Prostate gland (tissue), 2 donors: ENCODE measurements at regions not wholly inside any gene's neighbourhood (a gene's known extent, or its start where the extent isn't known, plus 50 kb on each side); places are given as distances from the start of the nearest gene placed in this dataset.

Source experiments
- DNase-seq: peaks from one replicate; pipeline ENCODE4 v3.0.0-alpha.2; 2019; ENCODE audit warnings: low spot score
- H3K27ac ChIP-seq, 2 donors: fragments of 200-600 bp; sonication (generic); 2 replicates each; pipeline ENCODE4 v1.5.1; 2017 to 2019
- H3K27me3 ChIP-seq: fragments of 200-600 bp; sonication (generic); replicated peaks from 2 replicates; pipeline ENCODE4 v1.5.1; 2019; ENCODE audit not compliant: insufficient read depth
- H3K36me3 ChIP-seq, 2 donors: fragments of 200-600 bp; sonication (generic); 1 replicate in 1 of 2; 2 replicates in 1 of 2; pipeline versions ENCODE4 v1.5.1 to v1.8.1; 2017 to 2019
- H3K4me1 ChIP-seq: fragments of 200-600 bp; sonication (generic); replicated peaks from 2 replicates; pipeline ENCODE4 v1.5.1; 2019
- H3K4me3 ChIP-seq, 2 donors: fragments of 200-600 bp; sonication (generic); 2 replicates each; pipeline ENCODE4 v1.5.1; 2017 to 2019
- H3K9me3 ChIP-seq: fragments of 200-600 bp; sonication (generic); 2 replicates; pipeline ENCODE4 v1.5.1; 2017
- POLR2A ChIP-seq: fragments of 450-650 bp; IDR thresholded peaks from one replicate; pipeline ENCODE4 v1.6.1; 2016; ENCODE audit warnings: antibody characterized with exemption, mild to moderate bottlenecking
- POLR2AphosphoS5 ChIP-seq: sonication (generic); formaldehyde crosslinking; IDR thresholded peaks from one replicate; pipeline ENCODE4 v1.6.1; 2017; ENCODE audit warnings: antibody characterized with exemption
- WGBS: methylation state at CpG from one replicate; pipeline ENCODE4 v1.1.5; 2018; 5-methylcytosine and 5-hydroxymethylcytosine counted together
- intact Hi-C: fragments of 100-400 bp; cut with DNase I; formaldehyde crosslinking; loops from one replicate; pipeline ENCODE4 v1.14.2; 2022
- TF ChIP-seq, protein P1 (sequence below), 4 experiments: fragments of 200-600 bp in 2 of 4; fragments of 450-650 bp in 2 of 4; sonication (generic) in 2 of 4; IDR thresholded peaks; 1 replicate in 3 of 4; 2 replicates in 1 of 4; pipeline ENCODE4 v1.5.1; 2016 to 2019; ENCODE audit warnings: antibody characterized with exemption in 4 of 4, mild to moderate bottlenecking in 2 of 4, moderate library complexity in 2 of 4

DNA sequence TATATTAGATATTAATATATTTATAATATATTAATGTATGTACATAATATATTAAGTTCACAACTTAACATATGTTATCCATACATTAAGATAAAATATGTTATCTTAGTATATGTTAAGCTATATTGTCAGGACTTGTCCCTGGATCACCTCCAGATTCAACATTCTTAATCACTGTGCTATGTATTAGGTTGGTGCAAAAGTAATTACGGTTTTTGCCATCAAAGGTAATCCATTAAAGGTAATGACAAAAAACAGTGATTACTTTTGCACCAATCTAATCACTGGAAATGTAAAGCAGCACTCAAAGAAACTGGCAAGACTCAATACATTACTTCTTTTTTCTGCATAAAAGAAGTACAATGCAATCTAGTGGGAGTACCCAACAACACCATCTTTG is 1099.0 kb upstream of the SLC39A10 start:
- no peak for DNase-seq
- Histone ChIP-seq H3K36me3 (no peaks in the 10 kb centered on the region), H3K4me3 (no peak overlapping the region), H3K27ac (no peak overlapping the region), H3K9me3 (no peaks in the 10 kb centered on the region), H3K4me1 (no peaks in the 10 kb centered on the region), H3K27me3 (no peaks in the 10 kb centered on the region)
- TF ChIP-seq POLR2A (no peak), POLR2AphosphoS5 (no peak)
- TF ChIP-seq, protein P1, sequence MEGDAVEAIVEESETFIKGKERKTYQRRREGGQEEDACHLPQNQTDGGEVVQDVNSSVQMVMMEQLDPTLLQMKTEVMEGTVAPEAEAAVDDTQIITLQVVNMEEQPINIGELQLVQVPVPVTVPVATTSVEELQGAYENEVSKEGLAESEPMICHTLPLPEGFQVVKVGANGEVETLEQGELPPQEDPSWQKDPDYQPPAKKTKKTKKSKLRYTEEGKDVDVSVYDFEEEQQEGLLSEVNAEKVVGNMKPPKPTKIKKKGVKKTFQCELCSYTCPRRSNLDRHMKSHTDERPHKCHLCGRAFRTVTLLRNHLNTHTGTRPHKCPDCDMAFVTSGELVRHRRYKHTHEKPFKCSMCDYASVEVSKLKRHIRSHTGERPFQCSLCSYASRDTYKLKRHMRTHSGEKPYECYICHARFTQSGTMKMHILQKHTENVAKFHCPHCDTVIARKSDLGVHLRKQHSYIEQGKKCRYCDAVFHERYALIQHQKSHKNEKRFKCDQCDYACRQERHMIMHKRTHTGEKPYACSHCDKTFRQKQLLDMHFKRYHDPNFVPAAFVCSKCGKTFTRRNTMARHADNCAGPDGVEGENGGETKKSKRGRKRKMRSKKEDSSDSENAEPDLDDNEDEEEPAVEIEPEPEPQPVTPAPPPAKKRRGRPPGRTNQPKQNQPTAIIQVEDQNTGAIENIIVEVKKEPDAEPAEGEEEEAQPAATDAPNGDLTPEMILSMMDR (IDR thresholded peaks at IDR 0.05) = no peak
- 84% methylated on average over 1 of the region's 1 CpG for WGBS
- intact Hi-C loops = no loop called here

DNA sequence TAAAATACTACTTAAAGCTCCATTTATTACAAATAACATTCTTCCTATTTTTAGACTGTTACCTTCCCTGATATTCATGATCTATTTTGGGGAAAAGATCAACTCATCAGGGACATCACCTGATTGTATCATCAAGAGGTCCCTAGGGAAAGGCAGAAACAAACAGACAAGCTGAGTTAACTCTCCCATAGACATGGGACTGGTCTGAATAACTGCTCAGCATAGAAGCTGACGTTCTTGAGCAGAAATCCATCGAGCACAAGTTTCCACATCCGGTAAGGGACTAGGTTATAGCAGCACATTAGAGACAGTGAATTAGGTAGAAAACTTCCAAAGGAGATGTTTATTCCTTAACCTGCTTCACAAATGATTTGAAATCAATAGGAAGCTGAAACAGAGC is 1100.4 kb upstream of the SLC39A10 start:
- WGBS = 96% methylated on average over 3 of the region's 3 CpGs
- no peak for DNase-seq
- Histone ChIP-seq H3K4me3 (no peak overlapping the region), H3K27ac (no peak overlapping the region), H3K36me3 (no peaks in the 10 kb centered on the region), H3K4me1 (no peaks in the 10 kb centered on the region), H3K9me3 (no peaks in the 10 kb centered on the region), H3K27me3 (no peaks in the 10 kb centered on the region)
- TF ChIP-seq POLR2AphosphoS5 = no peak
- TF ChIP-seq, protein P1 (IDR thresholded peaks at IDR 0.05) = no peak
- no peak for TF ChIP-seq POLR2A
- intact Hi-C loops = no loop called here

DNA sequence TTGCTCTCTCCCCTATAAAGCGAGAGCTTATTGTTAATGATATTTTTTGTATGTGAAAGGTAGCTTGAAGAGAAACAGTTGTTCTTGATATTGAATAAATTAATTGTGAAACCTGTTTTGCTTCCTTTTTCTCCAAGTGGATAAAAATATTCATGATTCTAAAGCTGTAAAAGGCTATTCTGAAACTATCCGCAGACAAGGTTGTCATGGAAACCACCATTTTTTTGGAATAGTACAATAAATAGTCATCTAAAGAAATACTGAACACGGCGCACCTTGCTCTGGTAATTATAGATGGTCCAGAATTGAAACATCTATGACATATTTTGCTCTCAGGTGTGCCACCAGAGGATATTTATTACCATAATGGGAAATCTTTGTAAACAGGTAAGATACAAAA is 1103.0 kb upstream of the SLC39A10 start:
- H3K9me3 ChIP-seq = no peaks in the 10 kb centered on the region
- TF ChIP-seq POLR2A (no peak), POLR2AphosphoS5 (no peak)
- TF ChIP-seq, protein P1 (IDR thresholded peaks at IDR 0.05) = no peak
- no peaks in the 10 kb centered on the region for H3K4me1 ChIP-seq
- intact Hi-C loops = no loop called here
- no peak overlapping the region for H3K4me3 ChIP-seq
- no peaks in the 10 kb centered on the region for H3K27me3 ChIP-seq
- H3K27ac ChIP-seq = no peak overlapping the region
- 84% methylated on average over 4 of the region's 4 CpGs for WGBS
- no peaks in the 10 kb centered on the region for H3K36me3 ChIP-seq
- no peak for DNase-seq

DNA sequence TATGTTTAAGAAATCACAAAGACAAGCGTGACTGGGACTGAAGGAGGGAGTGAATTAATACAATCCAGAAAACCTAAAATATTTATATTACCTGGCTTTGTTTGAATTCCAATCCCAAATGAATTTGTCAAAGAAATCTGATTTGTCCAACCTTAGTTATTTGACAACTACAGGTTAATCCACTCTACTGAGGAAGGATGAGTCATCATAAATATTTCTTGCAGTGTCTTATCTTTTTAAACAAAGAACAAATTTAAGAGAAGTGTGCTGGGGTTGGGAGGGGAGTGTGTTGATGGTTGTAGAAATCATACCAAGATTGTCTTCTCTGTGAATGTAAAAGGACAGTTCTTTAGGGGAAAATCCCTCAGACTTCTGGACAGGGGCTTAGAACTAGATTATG is 1106.3 kb upstream of the SLC39A10 start:
- DNase-seq = no peak
- H3K4me3 ChIP-seq = no peak overlapping the region
- H3K9me3 ChIP-seq = no peaks in the 10 kb centered on the region
- TF ChIP-seq POLR2AphosphoS5 = no peak
- TF ChIP-seq POLR2A = no peak
- TF ChIP-seq, protein P1 (IDR thresholded peaks at IDR 0.05) = no peak
- intact Hi-C loops = no loop called here
- no peaks in the 10 kb centered on the region for H3K4me1 ChIP-seq
- no peaks in the 10 kb centered on the region for H3K27me3 ChIP-seq
- WGBS = 72% methylated on average over 1 of the region's 1 CpG
- H3K36me3 ChIP-seq = no peaks in the 10 kb centered on the region
- H3K27ac ChIP-seq = no peak overlapping the region

DNA sequence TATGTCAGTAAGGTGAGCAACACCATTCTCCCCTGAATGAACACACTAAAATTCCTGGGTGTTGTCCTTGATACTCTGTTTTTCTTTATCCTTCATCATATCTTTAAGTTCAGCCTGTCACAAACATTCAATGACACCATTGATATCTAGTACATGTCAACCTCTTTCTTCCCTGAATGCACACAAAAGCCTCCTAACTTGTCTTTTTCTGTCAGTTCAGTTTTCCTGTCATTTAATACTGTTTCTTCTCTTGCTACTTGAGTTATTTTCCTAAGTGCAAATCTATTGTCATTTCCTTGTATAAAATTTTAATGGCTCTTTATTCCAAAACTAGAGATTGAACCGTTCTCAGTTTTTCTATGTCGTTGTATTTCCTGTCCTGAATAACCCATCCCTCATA is 1107.6 kb upstream of the SLC39A10 start:
- Histone ChIP-seq H3K36me3 (no peaks in the 10 kb centered on the region), H3K9me3 (no peaks in the 10 kb centered on the region), H3K4me1 (no peaks in the 10 kb centered on the region), H3K27me3 (no peaks in the 10 kb centered on the region), H3K27ac (no peak overlapping the region), H3K4me3 (no peak overlapping the region)
- DNase-seq = no peak
- 38% methylated on average over 2 of the region's 2 CpGs for WGBS
- intact Hi-C loops = loop anchor here (5.0 kb wide), 1 partner anchor 768 kb away; no protein-coding TSS in a partner anchor
- TF ChIP-seq POLR2AphosphoS5 (no peak), POLR2A (no peak)
- TF ChIP-seq, protein P1 (IDR thresholded peaks at IDR 0.05) = no peak
